ENCODE measurements at regions not wholly inside any gene's neighbourhood (a gene's known extent, or its start where the extent isn't known, plus 50 kb on each side); places are given as distances from the start of the nearest gene placed in this dataset.

- TF ChIP-seq FOXK2 (IDR thresholded peaks at IDR 0.05), result no peak
- no peak for TF ChIP-seq BHLHE40 (IDR thresholded peaks at IDR 0.05; ENCODE audit: borderline replicate concordance)
Measured at GRCh38 chr6:66926060-66926459, 1219.0 kb upstream of the EYS start.
